GM21825 (cell line): ENCODE measurements at regions not wholly inside any gene's neighbourhood (a gene's known extent, or its start where the extent isn't known, plus 50 kb on each side); places are given as distances from the start of the nearest gene placed in this dataset.
"Not testable (repeated sequence)": the region's sequence is repeated elsewhere in the genome, so short reads cannot be mapped to it uniquely, and the experiment has no call there.

Experiments used
- ATAC-seq: cut with Tn5 transposase; IDR thresholded peaks from one replicate; pipeline ENCODE4 v1.9.1; 2021; ENCODE audit warnings: mild to moderate bottlenecking, moderate library complexity; ENCODE audit not compliant: unreplicated experiment

DNA sequence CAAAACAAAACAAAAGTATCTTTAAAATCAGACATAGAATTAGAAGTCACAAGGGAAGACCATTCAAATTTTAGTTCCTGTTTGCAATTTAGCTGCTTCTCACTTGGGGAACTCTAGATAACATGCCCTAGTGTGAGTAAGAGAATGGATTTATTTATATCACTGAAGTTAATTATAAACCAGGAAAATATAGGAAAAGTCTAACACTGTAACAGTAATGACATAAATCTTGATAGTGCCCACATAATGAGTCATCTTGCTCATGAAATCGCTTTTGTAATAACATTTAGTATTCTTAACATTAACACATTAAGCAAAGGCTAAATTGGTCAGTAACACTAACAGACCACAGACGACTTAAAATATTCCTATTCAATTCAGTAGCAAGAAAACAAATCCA is 710.7 kb downstream of the STPG2 start:
- ATAC-seq: no peak

DNA sequence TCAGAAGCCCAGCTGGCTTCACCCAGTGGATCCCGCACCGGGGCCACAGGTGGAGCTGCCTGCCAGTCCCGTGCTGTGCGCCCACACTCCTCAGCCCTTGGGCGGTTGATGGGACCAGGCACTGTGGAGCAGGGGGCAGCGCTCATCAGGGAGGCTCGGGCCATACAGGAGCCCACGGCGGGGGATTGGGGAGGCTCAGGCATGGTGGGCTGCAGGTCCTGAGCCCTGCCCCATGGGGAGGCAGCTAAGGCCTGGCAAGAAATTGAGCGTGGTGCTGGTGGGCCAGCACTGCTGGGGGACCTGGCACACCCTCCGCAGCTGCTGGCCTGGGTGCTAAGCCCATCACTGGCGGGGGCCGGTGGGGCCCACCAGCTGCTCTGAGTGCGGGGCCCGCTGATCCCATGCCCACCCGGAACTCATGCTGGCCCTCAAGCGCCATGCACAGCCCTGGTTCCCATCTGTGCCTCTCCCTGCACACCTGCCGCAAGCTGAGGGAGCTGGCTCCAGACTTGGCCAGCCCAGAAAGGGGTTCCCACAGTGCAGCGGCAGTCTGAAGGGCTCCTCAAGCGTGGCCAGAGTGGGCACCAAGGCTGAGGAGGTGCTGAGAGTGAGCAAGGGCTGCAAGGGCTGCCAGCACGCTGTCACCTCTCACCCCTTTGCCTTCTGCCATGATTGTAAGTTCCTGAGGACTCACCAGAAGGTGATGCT is 705.1 kb downstream of the STPG2 start:
- ATAC-seq: not testable (repeated sequence)

DNA sequence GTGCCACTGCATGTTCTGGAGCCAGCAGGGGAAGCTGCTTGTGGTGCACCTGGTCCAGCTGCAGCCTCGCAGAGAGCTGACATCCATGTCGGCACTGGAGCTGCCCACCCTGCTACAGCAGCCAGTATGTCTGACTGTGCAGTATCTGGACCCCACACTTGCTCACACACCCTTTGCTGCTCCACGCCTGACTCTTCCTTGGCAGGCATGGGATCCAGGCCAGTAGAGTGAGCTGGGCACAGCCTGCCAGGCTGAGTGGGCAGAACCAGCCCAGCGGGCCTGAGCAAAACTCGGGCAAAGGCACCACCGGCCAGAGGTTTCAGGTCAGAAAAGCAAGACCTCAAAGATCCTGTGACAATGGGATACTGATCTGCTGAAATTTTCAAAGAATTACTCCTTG is 690.1 kb downstream of the STPG2 start:
- no peak for ATAC-seq

- ATAC-seq: no peak
Observed at GRCh38 chr4:97457253-97457652, 686.0 kb downstream of the STPG2 start.

DNA sequence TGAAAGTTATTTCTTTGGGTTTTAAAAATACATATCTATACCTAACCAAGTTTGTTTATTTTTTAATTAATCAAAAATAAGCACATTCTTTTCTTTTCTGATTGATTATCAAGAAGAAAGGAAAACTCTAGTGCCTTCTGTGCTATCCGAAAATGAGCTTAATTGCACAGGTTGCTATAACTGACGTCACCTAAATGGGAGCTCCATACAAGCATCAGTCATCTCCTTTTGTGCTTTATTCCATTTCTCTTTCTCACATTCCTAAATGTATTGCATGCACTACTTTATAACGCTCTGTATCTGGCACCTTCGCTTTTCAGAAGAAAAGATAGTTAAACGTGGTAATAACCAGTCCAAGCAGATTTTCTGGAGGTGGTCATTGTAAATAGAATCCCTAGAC is 675.0 kb downstream of the STPG2 start:
- no peak for ATAC-seq

DNA sequence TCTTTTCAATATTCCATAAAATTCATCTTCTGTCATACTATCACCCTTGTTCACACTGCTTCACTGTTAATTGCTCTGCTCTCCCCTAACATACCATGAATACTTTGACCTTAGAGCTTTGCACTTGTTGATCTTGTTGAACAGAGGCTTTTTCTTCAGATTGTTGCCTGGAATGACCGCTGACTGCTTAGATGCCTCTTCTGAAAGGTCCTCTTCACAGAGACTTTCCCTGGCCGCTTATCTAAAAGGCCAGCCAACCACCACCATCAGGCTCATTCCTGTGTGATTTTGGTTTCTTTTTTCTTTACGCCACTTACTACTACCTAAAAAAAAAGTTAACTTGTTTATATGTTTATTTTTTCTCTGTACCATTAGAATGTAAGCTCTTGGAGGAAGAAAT is 667.7 kb downstream of the STPG2 start:
- ATAC-seq: no peak

- no peak for ATAC-seq
Observed at GRCh38 chr4:97477974-97478373, 665.3 kb downstream of the STPG2 start.

DNA sequence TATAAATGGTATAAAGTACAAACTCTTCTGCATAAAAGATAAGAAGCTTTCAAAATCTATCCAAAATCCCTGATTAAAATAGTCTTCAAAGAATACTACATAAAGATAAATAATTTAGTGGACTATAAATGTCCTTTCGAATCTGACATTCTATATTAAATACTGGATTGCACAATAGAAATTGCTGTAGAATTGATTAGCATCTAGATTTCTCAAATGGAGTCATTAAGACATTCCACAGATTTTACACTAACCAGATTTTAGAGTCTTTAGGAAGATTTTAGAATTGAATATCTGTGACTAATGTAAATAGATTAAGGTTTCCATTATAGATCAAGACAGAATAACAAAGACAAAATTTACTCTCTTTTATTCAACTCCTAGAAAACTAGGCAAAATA is 663.9 kb downstream of the STPG2 start:
- ATAC-seq: no peak

GRCh38 chr4:97491856-97492255 is 651.4 kb downstream of the STPG2 start:
- ATAC-seq: no peak

DNA sequence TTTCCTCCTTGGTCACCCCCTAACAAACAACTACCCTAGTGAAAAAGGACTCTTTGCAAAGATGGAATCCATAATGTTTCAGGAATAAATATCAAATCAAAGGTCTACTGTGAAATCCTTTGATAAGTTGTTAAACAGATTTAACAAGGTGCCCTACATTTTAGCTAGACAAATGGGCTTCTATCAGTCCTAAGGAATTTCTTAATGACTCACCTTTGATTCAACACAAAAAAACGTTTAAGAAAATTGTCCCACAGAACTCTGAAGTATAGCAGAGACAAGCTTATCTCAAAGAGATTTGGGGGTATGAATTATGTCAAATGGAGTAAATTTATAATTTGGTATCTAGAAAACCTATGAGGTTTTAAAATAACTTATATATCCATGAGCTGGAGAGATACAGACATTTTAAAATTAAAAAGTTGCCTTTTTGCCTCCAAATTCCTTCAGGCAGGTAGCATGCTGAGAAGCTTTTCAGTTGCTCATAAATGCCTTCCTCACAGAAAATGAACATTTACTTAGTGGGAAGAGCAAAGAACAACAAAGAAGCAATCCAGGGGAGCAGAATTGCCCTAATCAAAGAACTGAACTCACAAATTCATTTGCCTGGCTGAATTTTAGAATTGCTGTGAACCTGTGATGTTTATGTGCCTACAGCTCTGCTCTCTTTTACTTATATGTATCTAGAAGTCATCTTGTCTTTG is 649.3 kb downstream of the STPG2 start:
- ATAC-seq: no peak

- no peak for ATAC-seq
Observed at GRCh38 chr4:97496298-97496873, 646.9 kb downstream of the STPG2 start.

DNA sequence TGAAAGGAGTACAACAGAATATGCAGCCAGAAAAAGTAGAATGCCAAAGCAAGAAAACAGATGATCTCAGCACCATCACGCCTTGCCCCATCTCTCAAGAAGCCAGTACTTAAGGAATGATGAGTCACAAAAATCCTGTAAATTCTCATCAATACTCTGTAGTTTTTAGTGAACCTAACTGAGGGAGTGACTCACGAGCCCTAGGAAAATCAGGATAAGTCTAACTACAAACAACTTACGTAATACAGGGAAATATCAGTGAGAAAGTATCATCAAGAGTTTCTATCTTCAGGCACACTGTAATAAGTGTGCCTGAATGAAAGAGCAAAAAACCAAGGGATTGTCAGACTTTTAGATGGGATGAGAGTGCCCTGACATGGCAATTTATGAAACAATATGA is 644.4 kb downstream of the STPG2 start:
- ATAC-seq: no peak

GRCh38 chr4:97500423-97500822 is 642.9 kb downstream of the STPG2 start:
- ATAC-seq: peak; percentile 99

- ATAC-seq: no peak
Observed at GRCh38 chr4:97504713-97505112, 638.6 kb downstream of the STPG2 start.

- ATAC-seq: no peak
Observed at GRCh38 chr4:97507587-97508245, 635.6 kb downstream of the STPG2 start.
